Skin epidermis (tissue), 12 donors: ENCODE measurements at regions not wholly inside any gene's neighbourhood (a gene's known extent, or its start where the extent isn't known, plus 50 kb on each side); places are given as distances from the start of the nearest gene placed in this dataset.
A peak's percentile ranks its signal among the peaks of the same experiment; 100 is the strongest.

Experiments used
- H3K27ac ChIP-seq, 21 experiments: fragments of 200-600 bp; sonication (generic) in 11 of 21; one replicate each; pipeline ENCODE4 v1.5.0; 2020; ENCODE audit warnings: mild to moderate bottlenecking in 3 of 21, inconsistent platforms in 2 of 21, moderate library complexity in 2 of 21
- H3K4me3 ChIP-seq, 7 experiments: fragments of 200-600 bp; sonication (generic) in 2 of 7; one replicate each; pipeline ENCODE4 v1.5.0; 2020; ENCODE audit warnings: inconsistent platforms in 2 of 7, mild to moderate bottlenecking in 2 of 7, moderate library complexity in 1 of 7

DNA sequence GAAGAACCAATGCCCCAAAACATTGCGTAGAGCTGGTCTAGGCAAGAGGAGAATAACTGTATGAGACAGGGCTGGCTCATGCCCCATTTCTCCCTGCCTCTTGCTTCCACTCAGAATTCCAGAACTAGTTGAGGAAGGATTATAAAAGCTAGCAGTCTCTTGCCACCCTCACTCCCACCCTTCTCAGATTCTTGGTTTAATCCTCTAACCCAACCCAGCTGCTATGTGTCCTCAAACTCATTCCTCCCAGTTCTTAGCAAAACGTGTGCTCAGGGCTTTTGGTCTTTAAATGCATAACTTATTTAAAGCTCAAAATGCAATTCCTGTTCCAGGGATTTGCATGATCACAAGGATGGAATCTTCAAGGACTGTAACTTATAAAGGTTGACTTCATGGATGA is 466.3 kb downstream of the COG6 start:
- no peak overlapping the region for H3K4me3 ChIP-seq
- peak overlapping the region in 6 of 21 experiments; percentile 2 to 59 (median 14) for H3K27ac ChIP-seq

DNA sequence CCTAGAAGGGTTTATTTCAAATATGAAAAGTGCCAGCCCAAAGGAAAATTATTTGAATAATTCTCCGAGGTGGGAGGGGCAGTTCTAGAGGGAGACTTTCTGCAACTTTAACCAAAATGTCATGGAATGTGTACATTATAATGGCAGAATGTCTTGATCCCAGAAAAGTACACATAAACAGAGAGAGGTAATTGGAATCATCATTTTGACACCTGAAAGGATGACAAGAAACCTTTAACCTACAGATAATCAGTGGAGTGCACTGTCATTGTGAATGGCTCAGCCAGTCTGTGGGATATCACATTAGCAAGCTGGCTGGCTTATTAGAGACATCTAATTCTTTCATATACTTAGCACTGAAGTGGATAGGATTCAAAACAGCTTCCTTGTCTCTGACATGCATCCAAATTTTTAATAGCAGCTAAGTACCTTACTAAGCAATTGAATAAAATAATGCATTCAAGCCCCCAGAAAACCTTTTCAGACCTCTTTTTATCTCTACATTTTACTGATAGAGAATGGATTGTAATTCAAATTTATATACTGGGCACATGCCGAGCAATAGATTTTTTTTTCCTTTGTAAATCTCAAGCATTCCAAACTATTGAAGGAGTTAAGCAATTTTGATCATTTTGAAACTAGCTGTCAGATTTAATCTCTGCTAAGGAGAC is 468.6 kb downstream of the COG6 start:
- no peak overlapping the region for H3K4me3 ChIP-seq
- no peak overlapping the region for H3K27ac ChIP-seq

- no peak overlapping the region for H3K27ac ChIP-seq
- H3K4me3 ChIP-seq, result no peak overlapping the region
These were observed 469.2 kb downstream of the COG6 start for GRCh38 chr13:40124633-40125015.

DNA sequence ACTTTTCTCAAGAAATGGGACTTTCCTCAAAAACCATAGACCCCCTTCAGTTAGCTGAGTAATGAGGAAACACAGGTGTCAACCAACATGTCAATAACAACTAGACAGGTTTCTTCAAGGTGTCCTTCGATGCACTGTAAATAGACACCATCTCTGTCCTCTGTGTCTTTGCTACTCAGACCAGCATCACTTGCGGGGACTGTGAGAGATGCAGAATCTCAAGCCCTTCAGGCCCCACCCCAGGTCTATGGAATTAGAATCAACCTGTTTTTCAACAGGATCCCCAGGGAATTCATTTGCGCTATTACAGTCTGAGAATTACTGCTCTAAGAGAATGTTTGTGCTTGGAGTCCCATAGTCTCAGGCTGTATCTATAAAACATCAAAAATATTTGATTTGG is 469.9 kb downstream of the COG6 start:
- no peak overlapping the region for H3K27ac ChIP-seq
- H3K4me3 ChIP-seq, result no peak overlapping the region

GRCh38 chr13:40126306-40127085 is 471.0 kb downstream of the COG6 start:
- Histone ChIP-seq H3K27ac (no peak overlapping the region), H3K4me3 (no peak overlapping the region)

DNA sequence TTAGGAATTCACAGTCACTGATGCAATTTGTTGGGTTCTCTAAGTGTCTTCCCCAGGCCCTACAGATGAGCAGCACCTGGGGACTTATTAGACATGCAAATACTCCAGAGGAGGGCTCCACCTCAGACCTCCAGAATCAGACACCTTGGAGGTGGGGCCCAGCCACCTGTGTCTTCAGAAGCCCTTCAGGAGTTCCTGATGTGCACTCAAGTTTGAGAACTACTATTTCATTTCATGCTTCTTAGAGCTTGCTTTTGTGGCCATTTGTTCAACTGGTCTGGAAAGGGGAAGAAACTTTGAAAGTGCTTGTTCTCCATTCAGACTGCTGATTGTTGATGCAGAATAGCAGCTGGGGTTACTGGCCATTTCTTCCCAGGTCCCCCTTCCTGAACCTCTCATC is 472.0 kb downstream of the COG6 start:
- no peak overlapping the region for H3K27ac ChIP-seq

GRCh38 chr13:40127925-40128324 is 472.5 kb downstream of the COG6 start:
- Histone ChIP-seq H3K4me3 (no peak overlapping the region), H3K27ac (no peak overlapping the region)

More for the DNA sequence above, 472.0 kb downstream of the COG6 start:
- H3K4me3 ChIP-seq, result no peak overlapping the region

- H3K27ac ChIP-seq, result no peak overlapping the region
These were observed 474.0 kb downstream of the COG6 start for GRCh38 chr13:40129467-40129866.

DNA sequence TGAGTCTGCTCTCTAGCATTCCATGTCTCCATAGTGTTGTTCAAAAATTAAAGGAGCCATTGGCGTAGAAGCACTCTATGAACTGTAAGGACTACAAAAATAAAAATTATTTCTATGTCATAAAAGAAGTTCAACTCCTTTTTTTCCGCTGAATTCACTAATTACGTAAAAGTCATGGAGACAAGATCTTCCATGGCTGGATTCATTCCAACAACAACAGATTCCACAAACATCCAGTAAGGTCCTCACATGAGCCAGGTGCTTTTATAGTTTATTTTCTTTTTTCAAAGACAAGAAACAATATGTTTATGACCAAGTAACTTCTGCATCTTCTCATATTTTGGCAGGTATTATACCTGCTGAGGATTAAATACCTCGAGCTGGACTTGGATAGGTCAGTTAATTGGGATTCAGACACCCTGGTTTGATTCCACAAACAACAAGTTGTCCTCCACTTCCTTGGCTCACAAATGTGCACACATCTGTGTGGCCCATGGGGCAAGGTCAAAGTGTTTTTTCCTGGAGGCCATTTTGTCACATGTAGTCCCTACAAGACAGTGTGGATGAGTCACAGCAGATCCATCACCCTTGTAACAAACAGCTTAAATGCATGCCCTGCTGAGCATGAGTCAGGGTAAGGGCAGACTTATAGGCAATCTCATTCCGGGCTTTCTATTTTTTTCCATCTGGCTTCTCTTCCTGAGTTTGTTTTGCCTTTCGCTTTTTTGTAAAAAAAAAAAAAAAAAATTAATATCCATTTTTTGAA is 475.6 kb downstream of the COG6 start:
- Histone ChIP-seq H3K4me3 (no peak overlapping the region), H3K27ac (no peak overlapping the region)

More at GRCh38 chr13:40129467-40129866, 474.0 kb downstream of the COG6 start:
- H3K4me3 ChIP-seq, result no peak overlapping the region

DNA sequence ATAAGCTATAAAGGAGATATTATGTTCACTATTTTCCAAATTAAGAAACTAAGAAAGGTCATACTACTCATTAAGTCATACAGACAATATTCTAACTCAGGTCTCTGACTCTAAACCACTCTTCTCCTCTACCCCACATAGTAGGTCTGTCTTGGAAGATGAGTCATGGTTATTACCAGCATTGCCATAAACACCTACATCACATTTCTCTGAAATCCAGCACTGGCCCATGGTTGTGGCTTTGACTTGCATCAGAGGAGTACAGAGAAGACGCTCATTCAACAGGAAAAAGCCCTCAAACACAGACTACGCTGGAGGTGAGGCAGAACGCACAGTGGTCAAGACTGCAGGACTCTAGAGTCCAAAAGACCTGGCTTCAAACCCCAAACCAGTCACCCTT is 476.8 kb downstream of the COG6 start:
- Histone ChIP-seq H3K27ac (no peak overlapping the region), H3K4me3 (no peak overlapping the region)

GRCh38 chr13:40136896-40137295 is 481.4 kb downstream of the COG6 start:
- Histone ChIP-seq H3K4me3 (no peak overlapping the region), H3K27ac (no peak overlapping the region)

DNA sequence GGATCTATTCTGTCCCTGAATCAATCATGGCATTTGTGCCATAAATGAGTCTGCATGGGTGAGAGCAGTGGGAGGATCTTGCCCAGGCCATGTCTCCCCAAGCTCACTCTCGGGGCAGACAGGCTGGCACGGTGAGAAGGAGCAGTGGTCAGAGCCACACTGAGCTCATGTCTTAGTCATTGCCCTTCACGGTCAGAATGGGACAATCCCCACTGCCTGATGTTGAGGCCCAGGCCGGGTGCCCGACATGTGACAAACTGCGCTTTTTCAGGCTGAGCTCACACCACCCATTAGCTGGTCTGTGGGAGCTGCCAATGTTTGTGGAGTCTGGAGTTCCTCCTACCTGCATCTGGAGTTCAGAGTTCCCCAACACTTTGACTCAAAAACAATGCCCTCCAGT is 481.9 kb downstream of the COG6 start:
- Histone ChIP-seq H3K27ac (no peak overlapping the region), H3K4me3 (no peak overlapping the region)

GRCh38 chr13:40139896-40140520 is 484.5 kb downstream of the COG6 start:
- H3K27ac ChIP-seq, result peak overlapping the region in 1 of 21 experiments; percentile 51
- H3K4me3 ChIP-seq, result no peak overlapping the region

DNA sequence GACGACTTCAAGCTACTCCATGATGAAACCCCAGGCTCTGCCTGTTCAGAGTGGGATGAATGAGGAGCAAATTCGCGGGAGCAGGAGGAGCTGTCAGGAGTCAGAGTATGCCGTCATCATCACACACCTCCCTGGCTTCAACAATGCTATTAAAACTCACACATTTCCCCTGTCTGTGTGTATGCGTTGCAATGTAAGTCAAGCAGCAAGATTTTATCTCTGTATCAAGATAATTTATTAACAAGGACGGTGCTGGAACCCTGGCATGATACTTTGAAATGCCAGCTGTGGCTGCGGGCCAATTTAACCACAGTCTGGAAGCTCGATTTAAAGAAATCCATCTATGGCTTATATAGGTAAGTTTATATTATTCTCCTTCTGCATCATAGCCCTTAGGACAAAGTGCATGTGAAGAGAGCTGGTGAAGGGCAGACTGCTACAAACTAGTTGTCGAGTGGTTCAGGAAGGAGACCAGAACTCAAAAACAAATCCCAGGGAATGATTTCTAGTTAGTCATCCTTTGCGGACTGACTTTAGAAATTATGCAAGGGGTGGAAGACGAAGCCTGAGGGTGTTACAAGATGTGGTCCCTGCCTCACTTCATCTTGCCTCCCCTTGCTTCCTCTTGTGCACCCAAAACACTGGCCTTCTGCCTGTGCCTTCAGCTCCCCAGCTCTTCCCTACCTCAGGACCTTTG is 486.5 kb downstream of the COG6 start:
- peak overlapping the region in 1 of 21 experiments; percentile 11 for H3K27ac ChIP-seq
- H3K4me3 ChIP-seq, result no peak overlapping the region

- Histone ChIP-seq H3K27ac (no peak overlapping the region), H3K4me3 (no peak overlapping the region)
These were observed 487.6 kb downstream of the COG6 start for GRCh38 chr13:40143106-40143505.

DNA sequence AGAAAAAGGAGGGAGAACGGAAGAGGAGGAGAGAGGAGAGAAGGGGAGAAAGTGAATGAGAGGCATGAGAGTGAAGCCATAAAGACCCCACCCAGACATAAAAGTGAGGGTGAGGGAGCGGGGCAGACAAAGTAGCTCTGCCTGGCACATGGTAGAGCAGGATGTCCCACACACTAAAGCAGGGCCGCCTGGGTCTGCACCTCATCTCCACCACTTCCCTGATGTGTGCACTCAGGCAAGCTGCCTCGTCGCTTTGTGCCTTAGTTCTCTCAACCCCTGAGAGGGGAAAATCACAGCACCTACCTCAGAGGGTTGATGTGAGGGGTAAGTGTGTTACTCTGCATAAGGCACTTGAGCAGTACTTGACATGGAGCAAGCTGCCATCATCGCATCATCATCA is 488.1 kb downstream of the COG6 start:
- Histone ChIP-seq H3K4me3 (no peak overlapping the region), H3K27ac (no peak overlapping the region)

DNA sequence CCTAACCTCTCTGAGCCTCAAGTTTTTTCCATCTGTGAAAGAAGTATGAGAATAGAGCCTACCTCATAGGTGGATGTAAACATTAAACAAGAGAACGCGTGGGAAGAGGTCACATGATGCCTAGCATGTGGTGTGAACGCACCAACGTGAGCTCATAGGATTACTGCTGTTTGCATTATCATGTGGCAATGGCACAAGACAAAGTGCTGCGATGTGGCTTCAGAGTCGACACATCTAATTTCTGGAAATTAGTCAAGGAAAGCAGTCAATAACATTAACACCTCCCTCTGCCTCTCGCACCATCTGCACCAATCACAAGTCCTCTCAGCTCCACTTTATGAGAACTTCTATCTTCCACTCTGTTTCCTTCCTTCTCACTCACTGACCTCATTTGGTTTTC is 489.7 kb downstream of the COG6 start:
- H3K4me3 ChIP-seq, result no peak overlapping the region

GRCh38 chr13:40146063-40146462 is 490.6 kb downstream of the COG6 start:
- H3K27ac ChIP-seq, result no peak overlapping the region
- no peak overlapping the region for H3K4me3 ChIP-seq

More for the DNA sequence above, 489.7 kb downstream of the COG6 start:
- H3K27ac ChIP-seq, result no peak overlapping the region

DNA sequence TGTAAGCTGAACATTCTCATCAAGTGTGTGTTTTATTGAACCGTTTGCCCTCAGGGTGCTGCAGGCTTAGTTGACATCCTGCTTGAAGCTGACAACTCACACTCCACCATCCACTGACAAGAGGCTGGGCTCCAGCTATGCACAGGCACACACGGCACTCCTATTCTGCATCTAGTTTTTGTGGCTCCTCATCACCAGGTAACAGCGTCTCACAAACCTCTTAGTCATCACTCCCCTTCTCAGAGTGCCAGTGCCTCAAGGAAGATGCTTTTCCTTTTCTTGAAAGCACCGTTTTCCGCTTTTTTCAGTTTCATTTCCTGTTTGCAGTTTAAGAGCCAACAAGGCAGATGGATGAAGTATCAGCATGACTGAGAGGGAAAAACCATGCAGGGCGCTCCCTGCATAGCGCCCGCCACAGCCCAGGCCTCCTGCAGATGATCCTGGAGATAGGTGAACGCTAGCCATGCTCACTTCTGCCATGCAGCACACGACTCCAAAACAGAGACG is 491.2 kb downstream of the COG6 start:
- Histone ChIP-seq H3K4me3 (no peak overlapping the region), H3K27ac (no peak overlapping the region)
